ENCODE measurements at regions not wholly inside any gene's neighbourhood (a gene's known extent, or its start where the extent isn't known, plus 50 kb on each side); places are given as distances from the start of the nearest gene placed in this dataset.

DNA sequence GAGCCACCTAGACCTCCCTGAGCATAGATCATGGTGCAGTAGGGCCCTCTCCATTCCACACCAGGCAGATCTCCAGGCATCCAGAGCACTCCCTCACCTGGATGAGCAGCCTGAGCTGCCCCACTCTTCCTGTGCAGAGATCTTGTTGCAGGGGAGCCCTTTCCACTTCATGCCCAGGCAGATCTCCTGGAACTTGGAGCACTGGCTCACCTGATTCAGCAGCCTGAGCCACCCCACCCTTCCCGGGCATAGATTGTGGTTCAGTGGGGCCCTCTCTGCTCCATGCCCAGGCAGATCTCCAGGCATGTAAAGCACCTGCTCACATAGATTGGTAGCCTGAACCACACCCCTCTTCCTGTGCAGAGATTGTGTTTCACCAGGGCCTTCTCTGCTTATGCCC, 78.0 kb downstream of the SEC16B start:
- H3K4me3 ChIP-seq (ENCODE audit: low read depth, low read length) = no peak overlapping the region
- ChIA-PET CTCF (interaction anchor here (0.6 kb wide), 1 partner anchor 21 kb away, joined by 3 read pairs; no protein-coding TSS in a partner anchor), POLR2A (no interaction called here)
- no peak for DNase-seq (ENCODE audit: low read depth, low spot score)
- TF ChIP-seq, protein P1, sequence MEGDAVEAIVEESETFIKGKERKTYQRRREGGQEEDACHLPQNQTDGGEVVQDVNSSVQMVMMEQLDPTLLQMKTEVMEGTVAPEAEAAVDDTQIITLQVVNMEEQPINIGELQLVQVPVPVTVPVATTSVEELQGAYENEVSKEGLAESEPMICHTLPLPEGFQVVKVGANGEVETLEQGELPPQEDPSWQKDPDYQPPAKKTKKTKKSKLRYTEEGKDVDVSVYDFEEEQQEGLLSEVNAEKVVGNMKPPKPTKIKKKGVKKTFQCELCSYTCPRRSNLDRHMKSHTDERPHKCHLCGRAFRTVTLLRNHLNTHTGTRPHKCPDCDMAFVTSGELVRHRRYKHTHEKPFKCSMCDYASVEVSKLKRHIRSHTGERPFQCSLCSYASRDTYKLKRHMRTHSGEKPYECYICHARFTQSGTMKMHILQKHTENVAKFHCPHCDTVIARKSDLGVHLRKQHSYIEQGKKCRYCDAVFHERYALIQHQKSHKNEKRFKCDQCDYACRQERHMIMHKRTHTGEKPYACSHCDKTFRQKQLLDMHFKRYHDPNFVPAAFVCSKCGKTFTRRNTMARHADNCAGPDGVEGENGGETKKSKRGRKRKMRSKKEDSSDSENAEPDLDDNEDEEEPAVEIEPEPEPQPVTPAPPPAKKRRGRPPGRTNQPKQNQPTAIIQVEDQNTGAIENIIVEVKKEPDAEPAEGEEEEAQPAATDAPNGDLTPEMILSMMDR (IDR thresholded peaks at IDR 0.05; ENCODE audit: insufficient read depth, low read length, missing control alignments) = no peak

DNA sequence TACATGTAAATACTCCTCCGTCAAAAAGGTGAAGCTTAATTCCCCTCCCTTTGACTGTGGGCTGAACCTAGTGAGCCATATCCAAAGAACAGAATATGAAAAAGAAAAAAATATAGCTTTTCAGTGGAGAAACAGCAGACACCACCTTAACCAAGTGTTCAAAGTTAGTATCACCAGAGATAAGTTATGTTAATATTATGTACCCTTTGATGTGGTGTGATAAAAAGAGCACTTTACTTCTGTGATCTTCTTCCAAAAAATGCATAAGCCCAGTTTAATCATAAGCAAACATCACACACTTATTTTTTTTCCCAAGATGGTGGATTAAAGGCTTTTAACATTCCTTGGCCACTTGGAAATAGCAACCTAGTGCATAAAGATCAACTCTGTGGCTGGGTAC, 79.4 kb downstream of the SEC16B start:
- ChIA-PET POLR2A (no interaction called here), CTCF (no interaction called here)
- TF ChIP-seq, protein P1 (IDR thresholded peaks at IDR 0.05; ENCODE audit: insufficient read depth, low read length, missing control alignments) = no peak
- no peak for DNase-seq (ENCODE audit: low read depth, low spot score)
- no peak overlapping the region for H3K4me3 ChIP-seq (ENCODE audit: low read depth, low read length)

DNA sequence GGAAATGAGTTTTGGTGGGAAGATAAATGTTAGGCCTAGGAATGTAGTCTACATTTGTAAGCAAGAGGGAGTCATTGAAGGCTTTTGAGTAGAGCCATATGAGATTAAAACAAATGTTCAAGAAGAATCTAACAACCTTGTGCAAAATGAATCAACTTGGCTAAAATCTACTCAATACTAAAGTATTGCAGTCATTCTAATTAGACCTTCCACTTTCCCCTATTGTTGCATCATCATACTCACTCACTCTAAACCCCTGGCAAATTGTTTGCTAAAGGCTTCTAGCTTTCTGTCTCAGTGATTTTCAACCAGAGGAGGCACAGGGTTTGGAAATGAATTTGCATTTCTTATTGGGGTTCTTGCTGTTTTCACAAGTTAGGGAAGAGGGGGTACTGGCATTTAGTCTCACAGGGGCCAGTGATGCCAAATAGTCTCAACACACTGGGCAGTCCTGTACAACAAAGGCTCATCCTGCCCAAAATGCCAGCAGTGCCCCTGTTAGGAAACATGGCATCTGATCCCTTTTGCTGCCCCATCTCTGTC, 85.3 kb downstream of the SEC16B start:
- TF ChIP-seq, protein P1 (IDR thresholded peaks at IDR 0.05; ENCODE audit: insufficient read depth, low read length, missing control alignments) = no peak
- DNase-seq (ENCODE audit: low read depth, low spot score) = no peak
- POLR2A ChIA-PET = no interaction called here
- CTCF ChIA-PET = interaction anchor here (1.5 kb wide), 1 partner anchor 104 kb away, joined by 3 read pairs; no protein-coding TSS in a partner anchor
- H3K4me3 ChIP-seq (ENCODE audit: low read depth, low read length) = no peak overlapping the region

DNA sequence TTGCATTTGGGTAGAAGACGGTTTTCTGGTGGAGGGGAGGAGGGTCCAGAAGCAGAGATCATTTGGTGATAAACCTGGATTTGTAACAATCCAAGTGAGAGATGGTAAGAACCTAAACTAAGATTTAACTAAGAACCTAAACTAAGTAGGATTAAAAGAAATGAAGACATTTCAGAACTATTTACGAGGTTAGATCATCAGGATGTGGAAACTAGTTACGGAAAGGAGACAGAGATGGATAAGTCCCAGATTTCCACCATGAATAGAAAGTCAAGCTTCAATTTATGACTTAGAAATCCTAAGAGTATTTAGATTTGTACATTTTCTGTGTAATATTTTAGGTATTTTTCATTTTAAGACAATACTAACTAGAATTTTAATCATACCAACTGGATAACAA, 86.3 kb downstream of the SEC16B start:
- TF ChIP-seq, protein P1 (IDR thresholded peaks at IDR 0.05; ENCODE audit: insufficient read depth, low read length, missing control alignments) = no peak
- ChIA-PET CTCF (interaction anchor here (1.5 kb wide), 1 partner anchor 103 kb away, joined by 3 read pairs; no protein-coding TSS in a partner anchor), POLR2A (no interaction called here)
- no peak overlapping the region for H3K4me3 ChIP-seq (ENCODE audit: low read depth, low read length)
- no peak for DNase-seq (ENCODE audit: low read depth, low spot score)

DNA sequence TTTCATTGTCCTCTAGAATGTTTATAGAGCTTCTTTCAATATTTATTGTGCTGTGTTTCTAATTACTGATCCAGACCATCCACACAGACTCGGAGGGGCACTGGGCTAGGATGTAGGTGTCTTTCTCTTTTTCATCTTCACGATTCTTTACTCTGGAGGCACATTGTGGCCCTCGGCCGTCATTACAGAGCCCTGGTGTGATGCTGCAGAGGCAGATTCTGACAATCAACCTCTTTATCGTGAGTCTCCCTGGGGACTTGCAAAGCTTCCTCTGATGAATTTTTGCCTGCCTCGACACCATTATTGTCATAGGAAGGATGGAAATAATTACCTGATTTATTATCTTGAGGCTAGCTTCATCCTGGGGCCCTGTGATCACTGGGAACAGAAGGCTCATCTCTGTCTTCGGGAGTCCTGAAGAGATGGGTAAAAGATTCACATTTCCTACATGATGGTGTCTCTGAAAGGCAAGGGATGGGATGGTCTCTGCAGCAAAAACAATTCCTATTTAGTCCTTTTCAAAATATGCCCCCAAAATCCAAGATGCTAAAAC, 89.4 kb downstream of the SEC16B start:
- POLR2A ChIA-PET = no interaction called here
- CTCF ChIA-PET = no interaction called here

DNA sequence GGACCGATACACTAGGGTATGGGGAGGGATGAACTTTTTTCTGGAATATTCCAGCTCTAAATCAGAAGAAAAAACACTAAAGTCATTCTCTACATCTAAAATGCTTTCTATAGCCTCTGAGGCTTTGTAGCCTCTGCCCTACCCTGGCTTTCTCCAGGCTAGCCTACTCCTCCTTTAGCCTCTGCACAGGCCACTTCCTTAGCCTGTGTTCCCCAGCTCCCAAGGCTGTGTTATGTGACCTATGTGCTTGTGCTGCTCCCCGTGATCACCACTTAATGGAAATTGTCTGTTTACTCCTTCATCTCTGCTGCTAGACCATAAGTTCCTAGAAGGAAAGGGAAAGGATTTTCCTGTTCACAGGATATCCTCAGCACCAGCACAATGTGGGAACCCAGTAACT, 92.8 kb downstream of the SEC16B start:
- ChIA-PET POLR2A (no interaction called here), CTCF (no interaction called here)
- no peak for DNase-seq (ENCODE audit: low read depth, low spot score)
- no peak overlapping the region for H3K4me3 ChIP-seq (ENCODE audit: low read depth, low read length)
- TF ChIP-seq, protein P1 (IDR thresholded peaks at IDR 0.05; ENCODE audit: insufficient read depth, low read length, missing control alignments) = no peak

More for the DNA sequence above, 89.4 kb downstream of the SEC16B start:
- H3K4me3 ChIP-seq (ENCODE audit: low read depth, low read length) = no peak overlapping the region
- no peak for DNase-seq (ENCODE audit: low read depth, low spot score)
- TF ChIP-seq, protein P1 (IDR thresholded peaks at IDR 0.05; ENCODE audit: insufficient read depth, low read length, missing control alignments) = no peak
